Sigmoid colon (tissue), 3 donors: ENCODE measurements at regions not wholly inside any gene's neighbourhood (a gene's known extent, or its start where the extent isn't known, plus 50 kb on each side); places are given as distances from the start of the nearest gene placed in this dataset.

Experiments
- POLR2A ChIP-seq, 2 donors: fragments of 450-650 bp; IDR thresholded peaks; one replicate each; pipeline ENCODE4 v1.6.1; 2016; ENCODE audit warnings: antibody characterized with exemption in 2 of 2, mild to moderate bottlenecking in 2 of 2, moderate library complexity in 2 of 2
- TF ChIP-seq, protein P1 (sequence below), 4 experiments: fragments of 450-650 bp in 3 of 4; fragments of 200-600 bp in 1 of 4; IDR thresholded peaks; one replicate each; pipeline ENCODE4 v1.5.1; 2016 to 2019; ENCODE audit warnings: antibody characterized with exemption in 4 of 4, mild to moderate bottlenecking in 3 of 4, moderate library complexity in 2 of 4

DNA sequence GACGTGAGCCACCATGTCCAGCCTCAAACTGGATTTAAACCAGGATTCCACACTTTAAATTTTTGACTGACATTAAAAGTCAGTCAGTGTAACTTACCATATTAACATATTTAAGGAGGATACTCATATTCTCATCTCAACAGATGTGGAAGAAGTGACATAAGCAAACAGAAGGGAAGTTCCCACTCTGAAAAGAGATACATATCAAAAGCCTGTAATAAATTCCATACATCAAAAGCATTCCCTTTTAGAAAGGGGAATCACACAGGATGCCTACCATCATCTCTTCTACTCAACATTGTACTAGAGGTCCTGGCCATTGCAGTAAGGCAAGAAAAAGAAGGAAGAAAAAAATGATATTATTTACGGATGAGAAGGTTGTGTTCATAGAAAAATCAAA, 618.2 kb upstream of the DIPK2B start:
- TF ChIP-seq, protein P1, sequence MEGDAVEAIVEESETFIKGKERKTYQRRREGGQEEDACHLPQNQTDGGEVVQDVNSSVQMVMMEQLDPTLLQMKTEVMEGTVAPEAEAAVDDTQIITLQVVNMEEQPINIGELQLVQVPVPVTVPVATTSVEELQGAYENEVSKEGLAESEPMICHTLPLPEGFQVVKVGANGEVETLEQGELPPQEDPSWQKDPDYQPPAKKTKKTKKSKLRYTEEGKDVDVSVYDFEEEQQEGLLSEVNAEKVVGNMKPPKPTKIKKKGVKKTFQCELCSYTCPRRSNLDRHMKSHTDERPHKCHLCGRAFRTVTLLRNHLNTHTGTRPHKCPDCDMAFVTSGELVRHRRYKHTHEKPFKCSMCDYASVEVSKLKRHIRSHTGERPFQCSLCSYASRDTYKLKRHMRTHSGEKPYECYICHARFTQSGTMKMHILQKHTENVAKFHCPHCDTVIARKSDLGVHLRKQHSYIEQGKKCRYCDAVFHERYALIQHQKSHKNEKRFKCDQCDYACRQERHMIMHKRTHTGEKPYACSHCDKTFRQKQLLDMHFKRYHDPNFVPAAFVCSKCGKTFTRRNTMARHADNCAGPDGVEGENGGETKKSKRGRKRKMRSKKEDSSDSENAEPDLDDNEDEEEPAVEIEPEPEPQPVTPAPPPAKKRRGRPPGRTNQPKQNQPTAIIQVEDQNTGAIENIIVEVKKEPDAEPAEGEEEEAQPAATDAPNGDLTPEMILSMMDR (IDR thresholded peaks at IDR 0.05) = no peak
- no peak for TF ChIP-seq POLR2A (IDR thresholded peaks at IDR 0.05)
